GM23338 (cell line): ENCODE measurements at regions not wholly inside any gene's neighbourhood (a gene's known extent, or its start where the extent isn't known, plus 50 kb on each side); places are given as distances from the start of the nearest gene placed in this dataset.

Experiments used
- ATAC-seq: fragments of 200-7000 bp; cut with Tn5 transposase; 3 replicates; pipeline ENCODE4 v1.9.1; 2020
- DNase-seq: peaks from one replicate; pipeline ENCODE4 v3.0.0-alpha.2; 2015; ENCODE audit warnings: low spot score
- H2AFZ ChIP-seq: fragments of 200-600 bp; sonication (generic); 2 replicates; pipeline ENCODE4 v1.8.0; 2016; ENCODE audit warnings: antibody characterized with exemption, mild to moderate bottlenecking, moderate library complexity
- H3F3A ChIP-seq: fragments of 200-600 bp; sonication (generic); replicated peaks from 2 replicates; pipeline ENCODE4 v1.8.0; 2017; ENCODE audit warnings: antibody characterized with exemption, mixed run types, low read depth
- H3K27ac ChIP-seq: fragments of 200-600 bp; sonication (generic); 2 replicates; pipeline ENCODE4 v1.6.1; 2016; ENCODE audit warnings: low read depth
- H3K27me3 ChIP-seq: fragments of 200-600 bp; sonication (generic); 2 replicates; pipeline ENCODE4 v1.8.0; 2016; ENCODE audit warnings: mild to moderate bottlenecking, mixed run types, moderate library complexity; ENCODE audit not compliant: insufficient read depth
- H3K36me3 ChIP-seq: fragments of 200-600 bp; sonication (generic); 2 replicates; pipeline ENCODE4 v1.8.0; 2016; ENCODE audit warnings: mild to moderate bottlenecking; ENCODE audit not compliant: insufficient read depth
- H3K4me1 ChIP-seq: fragments of 200-600 bp; sonication (generic); 2 replicates; pipeline ENCODE4 v1.8.0; 2016; ENCODE audit warnings: mild to moderate bottlenecking, moderate library complexity; ENCODE audit not compliant: insufficient read depth
- H3K4me2 ChIP-seq: fragments of 200-600 bp; sonication (generic); 2 replicates; pipeline ENCODE4 v1.7.1; 2017; ENCODE audit warnings: mixed run types
- H3K4me3 ChIP-seq: fragments of 200-600 bp; sonication (generic); 2 replicates; pipeline ENCODE4 v1.6.1; 2016; ENCODE audit warnings: mixed run types
- H3K79me2 ChIP-seq: fragments of 200-600 bp; sonication (generic); replicated peaks from 2 replicates; pipeline ENCODE4 v1.8.0; 2017; ENCODE audit warnings: mild to moderate bottlenecking; ENCODE audit not compliant: insufficient read depth
- H3K9me2 ChIP-seq: fragments of 200-600 bp; sonication (generic); 2 replicates; pipeline ENCODE4 v1.8.0; 2017; ENCODE audit not compliant: insufficient read depth
- H4K20me1 ChIP-seq: fragments of 200-600 bp; sonication (generic); replicated peaks from 2 replicates; pipeline ENCODE4 v1.8.0; 2017; ENCODE audit warnings: mild to moderate bottlenecking; ENCODE audit not compliant: insufficient read depth
- H3K27ac Mint-ChIP-seq: 2 replicates; pipeline ENCODE4 v1.8.0; 2020; ENCODE audit warnings: inconsistent platforms, mild to moderate bottlenecking, moderate library complexity, mixed read lengths
- H3K27me3 Mint-ChIP-seq: 3 replicates; pipeline ENCODE4 v1.8.0; 2022; ENCODE audit warnings: low read depth, mild to moderate bottlenecking, moderate library complexity, mixed read lengths, inconsistent platforms; ENCODE audit not compliant: insufficient read depth, poor library complexity
- H3K36me3 Mint-ChIP-seq: 3 replicates; pipeline ENCODE4 v1.8.0; 2021; ENCODE audit warnings: low read depth, mild to moderate bottlenecking, inconsistent platforms, moderate library complexity, mixed read lengths
- H3K4me1 Mint-ChIP-seq: 3 replicates; pipeline ENCODE4 v1.8.0; 2020; ENCODE audit warnings: mild to moderate bottlenecking, inconsistent platforms, mixed read lengths
- H3K4me3 Mint-ChIP-seq: 3 replicates; pipeline ENCODE4 v1.8.0; 2021; ENCODE audit warnings: moderate library complexity, mild to moderate bottlenecking, inconsistent platforms, mixed read lengths
- H3K9me3 Mint-ChIP-seq: 3 replicates; pipeline ENCODE4 v1.8.0; 2020; ENCODE audit warnings: moderate library complexity, mild to moderate bottlenecking, inconsistent platforms, mixed read lengths
- CREB1 ChIP-seq: fragments of 250-450 bp; sonication (Bioruptor Pico); IDR thresholded peaks from 2 replicates; pipeline ENCODE4 v1.5.0; 2020; ENCODE audit warnings: low read depth, mild to moderate bottlenecking, moderate library complexity
- ETS1 ChIP-seq: IDR thresholded peaks from 2 replicates; pipeline ENCODE4 v1.6.1; 2016; ENCODE audit warnings: antibody characterized with exemption
- EZH2 ChIP-seq: fragments of 200-600 bp; sonication (generic); IDR thresholded peaks from one replicate; pipeline ENCODE4 v1.8.0; 2017; ENCODE audit warnings: antibody characterized with exemption, mild to moderate bottlenecking, low read depth; ENCODE audit not compliant: unreplicated experiment
- EZH2phosphoT487 ChIP-seq: fragments of 200-600 bp; sonication (generic); IDR thresholded peaks from one replicate; pipeline ENCODE4 v1.8.1; 2018; ENCODE audit warnings: antibody characterized with exemption; ENCODE audit not compliant: unreplicated experiment
- JUNB ChIP-seq: IDR thresholded peaks from one replicate; pipeline ENCODE4 v1.6.1; 2016; ENCODE audit warnings: antibody characterized with exemption; ENCODE audit not compliant: unreplicated experiment
- NANOG ChIP-seq: IDR thresholded peaks from 2 replicates; pipeline ENCODE4 v1.6.1; 2016; ENCODE audit warnings: antibody characterized with exemption, borderline replicate concordance
- REST ChIP-seq: IDR thresholded peaks from one replicate; pipeline ENCODE4 v1.6.1; 2018; ENCODE audit warnings: antibody characterized with exemption; ENCODE audit not compliant: unreplicated experiment
- STAT1 ChIP-seq: IDR thresholded peaks from one replicate; pipeline ENCODE4 v1.6.1; 2016; ENCODE audit warnings: antibody characterized with exemption; ENCODE audit not compliant: unreplicated experiment
- ZNF462 ChIP-seq: fragments of 250-450 bp; sonication (Bioruptor Pico); IDR thresholded peaks from 2 replicates; pipeline ENCODE4 v1.5.0; 2020; ENCODE audit warnings: mild to moderate bottlenecking, moderate library complexity
- TF ChIP-seq, protein P1 (sequence below), 2 experiments: fragments of 200-600 bp in 1 of 2; sonication (generic) in 1 of 2; conservative IDR thresholded peaks; 2 replicates each; pipeline versions ENCODE4 v1.5.1 to v1.6.1; 2016 to 2017; ENCODE audit warnings: antibody characterized with exemption in 2 of 2, low read depth in 2 of 2, mild to moderate bottlenecking in 2 of 2, moderate library complexity in 1 of 2

DNA sequence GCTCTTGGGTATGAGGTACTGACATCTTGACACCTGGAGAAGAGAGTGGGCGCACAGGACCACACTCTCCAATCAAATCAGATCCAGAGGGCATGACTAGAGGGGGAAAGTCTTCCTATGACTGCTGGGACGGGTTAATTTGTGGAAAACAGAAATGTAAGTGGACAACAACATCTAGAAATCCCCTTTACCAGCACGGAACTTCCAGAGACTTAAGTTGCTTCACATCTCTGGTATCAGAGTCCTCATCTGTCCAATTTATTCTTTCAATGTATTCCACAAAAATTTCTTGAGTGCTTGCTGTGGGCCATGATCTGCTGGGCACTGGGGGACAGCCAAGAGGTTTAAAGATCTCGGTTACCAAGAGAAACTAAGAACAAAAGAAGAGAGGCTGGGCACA lies 159.2 kb downstream of the COPRS start (continued):
- TF ChIP-seq EZH2 (no peak), REST (no peak), STAT1 (no peak)

DNA sequence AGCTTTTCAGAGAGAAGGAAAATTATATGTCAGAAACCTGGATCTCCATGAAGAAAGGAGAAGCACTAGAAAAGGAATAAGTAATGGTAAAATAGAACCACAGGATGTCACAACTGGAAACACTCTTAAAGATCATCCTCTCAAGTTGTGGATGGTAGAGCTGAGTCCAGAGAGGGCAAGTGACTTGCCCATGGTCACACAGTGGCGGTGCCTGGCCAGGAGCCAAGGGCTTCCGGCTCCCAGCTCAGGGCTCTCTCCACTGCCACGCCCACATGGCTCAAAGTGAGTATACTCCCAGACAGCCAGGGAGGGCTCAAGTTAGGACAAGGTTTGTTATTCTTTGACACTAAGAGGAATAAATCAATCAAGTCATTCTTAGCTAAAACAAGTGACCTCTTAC lies 159.8 kb downstream of the COPRS start:
- no peaks in the 10 kb centered on the region for H3K36me3 ChIP-seq
- H3K9me2 ChIP-seq, result no peaks in the 10 kb centered on the region
- Mint-ChIP-seq H3K27ac (no peak overlapping the region), H3K9me3 (no peaks in the 10 kb centered on the region), H3K36me3 (no peaks in the 10 kb centered on the region), H3K4me3 (no peak overlapping the region), H3K4me1 (peaks cover 8% of the 10 kb centered on the region; the same call in 2 of the 3 replicates), H3K27me3 (peaks cover 8% of the 10 kb centered on the region)
- H3K4me2 ChIP-seq, result no peak overlapping the region
- no peaks in the 10 kb centered on the region for H3K4me1 ChIP-seq
- no peaks in the 10 kb centered on the region for H4K20me1 ChIP-seq
- no peak overlapping the region for H2AFZ ChIP-seq
- ATAC-seq, result no peak
- no peaks in the 10 kb centered on the region for H3K27me3 ChIP-seq
- no peaks in the 10 kb centered on the region for H3K79me2 ChIP-seq
- no peaks in the 10 kb centered on the region for H3F3A ChIP-seq
- no peak for DNase-seq
- no peak overlapping the region for H3K4me3 ChIP-seq
- no peak overlapping the region for H3K27ac ChIP-seq
- no peak for TF ChIP-seq JUNB
- no peak for TF ChIP-seq ETS1
- TF ChIP-seq STAT1, result no peak
- TF ChIP-seq CREB1 (CRISPR knock-in tag), result no peak
- TF ChIP-seq EZH2phosphoT487, result no peak
- no peak for TF ChIP-seq EZH2
- TF ChIP-seq, protein P1, sequence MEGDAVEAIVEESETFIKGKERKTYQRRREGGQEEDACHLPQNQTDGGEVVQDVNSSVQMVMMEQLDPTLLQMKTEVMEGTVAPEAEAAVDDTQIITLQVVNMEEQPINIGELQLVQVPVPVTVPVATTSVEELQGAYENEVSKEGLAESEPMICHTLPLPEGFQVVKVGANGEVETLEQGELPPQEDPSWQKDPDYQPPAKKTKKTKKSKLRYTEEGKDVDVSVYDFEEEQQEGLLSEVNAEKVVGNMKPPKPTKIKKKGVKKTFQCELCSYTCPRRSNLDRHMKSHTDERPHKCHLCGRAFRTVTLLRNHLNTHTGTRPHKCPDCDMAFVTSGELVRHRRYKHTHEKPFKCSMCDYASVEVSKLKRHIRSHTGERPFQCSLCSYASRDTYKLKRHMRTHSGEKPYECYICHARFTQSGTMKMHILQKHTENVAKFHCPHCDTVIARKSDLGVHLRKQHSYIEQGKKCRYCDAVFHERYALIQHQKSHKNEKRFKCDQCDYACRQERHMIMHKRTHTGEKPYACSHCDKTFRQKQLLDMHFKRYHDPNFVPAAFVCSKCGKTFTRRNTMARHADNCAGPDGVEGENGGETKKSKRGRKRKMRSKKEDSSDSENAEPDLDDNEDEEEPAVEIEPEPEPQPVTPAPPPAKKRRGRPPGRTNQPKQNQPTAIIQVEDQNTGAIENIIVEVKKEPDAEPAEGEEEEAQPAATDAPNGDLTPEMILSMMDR (conservative IDR thresholded peaks at IDR 0.05; ENCODE audit: low read depth in 2 of 2), result no peak
- no peak for TF ChIP-seq ZNF462 (CRISPR knock-in tag)
- TF ChIP-seq NANOG, result no peak
